Chondrocyte (in vitro differentiated cells): ENCODE measurements at regions not wholly inside any gene's neighbourhood (a gene's known extent, or its start where the extent isn't known, plus 50 kb on each side); places are given as distances from the start of the nearest gene placed in this dataset.
A peak's percentile ranks its signal among the peaks of the same experiment; 100 is the strongest.

Source experiments
- DNase-seq: peaks from one replicate; pipeline ENCODE4 v3.0.0; 2021; ENCODE audit warnings: mixed read lengths, low spot score
- H3K27ac Mint-ChIP-seq: one replicate; pipeline ENCODE4 v1.8.0; 2021; ENCODE audit warnings: mild to moderate bottlenecking, moderate library complexity, mixed read lengths; ENCODE audit not compliant: unreplicated experiment
- H3K27me3 Mint-ChIP-seq: 2 replicates; pipeline ENCODE4 v1.8.0; 2021; ENCODE audit warnings: low read depth, mixed read lengths
- H3K36me3 Mint-ChIP-seq: 2 replicates; pipeline ENCODE4 v1.8.0; 2021; ENCODE audit warnings: low read depth, mixed read lengths
- H3K4me1 Mint-ChIP-seq: 2 replicates; pipeline ENCODE4 v1.8.0; 2021; ENCODE audit warnings: low read depth, mild to moderate bottlenecking, mixed read lengths
- H3K4me3 Mint-ChIP-seq: one replicate; pipeline ENCODE4 v1.8.0; 2021; ENCODE audit warnings: mild to moderate bottlenecking, moderate library complexity, mixed read lengths; ENCODE audit not compliant: unreplicated experiment
- H3K9me3 Mint-ChIP-seq: 2 replicates; pipeline ENCODE4 v1.8.0; 2021; ENCODE audit warnings: low read depth, mixed read lengths
- CTCF ChIP-seq: fragments of 200-600 bp; sonication (generic); IDR thresholded peaks from 2 replicates; pipeline ENCODE4 v1.5.0; 2021; ENCODE audit warnings: antibody characterized with exemption, mild to moderate bottlenecking, moderate library complexity

GRCh38 chr9:31071606-31072286 lies 1312.7 kb upstream of the ACO1 start:
- no peaks in the 10 kb centered on the region for H3K27me3 Mint-ChIP-seq
- no peaks in the 10 kb centered on the region for H3K4me1 Mint-ChIP-seq
- DNase-seq = peak; percentile 72
- H3K9me3 Mint-ChIP-seq = peaks cover 3% of the 10 kb centered on the region
- no peak for TF ChIP-seq CTCF
- H3K36me3 Mint-ChIP-seq = no peaks in the 10 kb centered on the region
- no peak overlapping the region for H3K4me3 Mint-ChIP-seq
- no peak overlapping the region for H3K27ac Mint-ChIP-seq

GRCh38 chr9:31078175-31078574 lies 1306.3 kb upstream of the ACO1 start:
- Mint-ChIP-seq H3K27ac (no peak overlapping the region), H3K27me3 (peaks cover 14% of the 10 kb centered on the region)

GRCh38 chr9:31084350-31084749 lies 1300.1 kb upstream of the ACO1 start:
- Mint-ChIP-seq H3K4me3 (no peak overlapping the region), H3K4me1 (no peaks in the 10 kb centered on the region), H3K36me3 (no peaks in the 10 kb centered on the region), H3K27me3 (peaks cover 6% of the 10 kb centered on the region), H3K9me3 (no peaks in the 10 kb centered on the region), H3K27ac (no peak overlapping the region)
- DNase-seq = no peak
- no peak for TF ChIP-seq CTCF

More at GRCh38 chr9:31078175-31078574, 1306.3 kb upstream of the ACO1 start:
- Mint-ChIP-seq H3K4me1 (no peaks in the 10 kb centered on the region), H3K9me3 (no peaks in the 10 kb centered on the region), H3K36me3 (no peaks in the 10 kb centered on the region), H3K4me3 (no peak overlapping the region)
- DNase-seq = no peak
- TF ChIP-seq CTCF = no peak

- Mint-ChIP-seq H3K4me1 (no peaks in the 10 kb centered on the region), H3K4me3 (no peak overlapping the region), H3K9me3 (no peaks in the 10 kb centered on the region), H3K27me3 (no peaks in the 10 kb centered on the region), H3K36me3 (no peaks in the 10 kb centered on the region), H3K27ac (no peak overlapping the region)
- DNase-seq = no peak
- no peak for TF ChIP-seq CTCF
Observed at GRCh38 chr9:31089549-31090221, 1294.8 kb upstream of the ACO1 start.

GRCh38 chr9:31100311-31100710 lies 1284.1 kb upstream of the ACO1 start:
- Mint-ChIP-seq H3K27me3 (peaks cover 13% of the 10 kb centered on the region), H3K9me3 (no peaks in the 10 kb centered on the region), H3K4me1 (no peaks in the 10 kb centered on the region), H3K4me3 (no peak overlapping the region), H3K36me3 (no peaks in the 10 kb centered on the region), H3K27ac (no peak overlapping the region)
- no peak for TF ChIP-seq CTCF
- no peak for DNase-seq
